H9 (cell line): ENCODE measurements at regions not wholly inside any gene's neighbourhood (a gene's known extent, or its start where the extent isn't known, plus 50 kb on each side); places are given as distances from the start of the nearest gene placed in this dataset.

ENCODE experiments used
- DNase-seq: peaks from one replicate; pipeline ENCODE4 v3.0.0-alpha.2; 2017
- H2AFZ ChIP-seq: one replicate; pipeline ENCODE4 v1.6.1; 2013; ENCODE audit warnings: mild to moderate bottlenecking, low read length, control low read depth, moderate library complexity
- H2AK5ac ChIP-seq: 2 replicates; pipeline ENCODE4 v1.6.1; 2013; ENCODE audit warnings: low read length, control low read depth, mixed read lengths; ENCODE audit not compliant: insufficient read length
- H2BK120ac ChIP-seq: one replicate; pipeline ENCODE4 v1.6.1; 2013; ENCODE audit warnings: low read depth, mild to moderate bottlenecking, low read length, control low read depth, inconsistent platforms; ENCODE audit not compliant: poor library complexity, severe bottlenecking
- H2BK12ac ChIP-seq: 2 replicates; pipeline ENCODE4 v1.6.1; 2013; ENCODE audit warnings: low read length, control low read depth, mixed read lengths, low read depth; ENCODE audit not compliant: insufficient read length
- H2BK15ac ChIP-seq: 2 replicates; pipeline ENCODE4 v1.6.1; 2013; ENCODE audit warnings: low read depth, low read length, control low read depth
- H2BK20ac ChIP-seq: one replicate; pipeline ENCODE4 v1.6.1; 2013; ENCODE audit warnings: low read depth, mild to moderate bottlenecking, low read length, control low read depth, inconsistent platforms; ENCODE audit not compliant: poor library complexity, severe bottlenecking
- H2BK5ac ChIP-seq: 2 replicates; pipeline ENCODE4 v1.6.1; 2013; ENCODE audit warnings: low read length, control low read depth, mixed read lengths; ENCODE audit not compliant: insufficient read length
- H3K14ac ChIP-seq: 2 replicates; pipeline ENCODE4 v1.6.1; 2013; ENCODE audit warnings: low read length, control low read depth; ENCODE audit not compliant: insufficient read depth
- H3K18ac ChIP-seq: 2 replicates; pipeline ENCODE4 v1.6.1; 2013; ENCODE audit warnings: low read depth, mild to moderate bottlenecking, mixed read lengths, low read length, control low read depth; ENCODE audit not compliant: insufficient read length
- H3K23ac ChIP-seq: 2 replicates; pipeline ENCODE4 v1.6.1; 2013; ENCODE audit warnings: low read length, control low read depth, mixed read lengths, low read depth; ENCODE audit not compliant: insufficient read length
- H3K23me2 ChIP-seq: 2 replicates; pipeline ENCODE4 v1.6.1; 2013; ENCODE audit warnings: low read depth, mild to moderate bottlenecking, mixed read lengths, low read length, control low read depth; ENCODE audit not compliant: insufficient read length, poor library complexity, severe bottlenecking
- H3K27ac ChIP-seq: 2 replicates; pipeline ENCODE4 v1.5.1; 2013; ENCODE audit warnings: low read length, control low read depth, mixed read lengths, low read depth; ENCODE audit not compliant: insufficient read length
- H3K27me3 ChIP-seq: 2 replicates; pipeline ENCODE4 v1.6.1; 2013; ENCODE audit warnings: low read length, control low read depth, inconsistent platforms; ENCODE audit not compliant: insufficient read depth
- H3K4ac ChIP-seq: 2 replicates; pipeline ENCODE4 v1.6.1; 2013; ENCODE audit warnings: low read depth, mild to moderate bottlenecking, control low read depth, inconsistent platforms, low read length, moderate library complexity
- H3K4me1 ChIP-seq: 2 replicates; pipeline ENCODE4 v1.6.1; 2013; ENCODE audit warnings: low read length, control low read depth, inconsistent platforms; ENCODE audit not compliant: insufficient read depth
- H3K4me2 ChIP-seq: 2 replicates; pipeline ENCODE4 v1.6.1; 2013; ENCODE audit warnings: low read length, control low read depth, mixed read lengths; ENCODE audit not compliant: insufficient read length, insufficient read depth
- H3K56ac ChIP-seq: 2 replicates; pipeline ENCODE4 v1.6.1; 2013; ENCODE audit warnings: low read depth, mild to moderate bottlenecking, mixed read lengths, low read length, control low read depth; ENCODE audit not compliant: insufficient read length
- H3K79me1 ChIP-seq: 2 replicates; pipeline ENCODE4 v1.6.1; 2013; ENCODE audit warnings: low read depth, mild to moderate bottlenecking, moderate library complexity, low read length, control low read depth, inconsistent platforms; ENCODE audit not compliant: insufficient read depth, poor library complexity, severe bottlenecking
- H3K79me2 ChIP-seq: 2 replicates; pipeline ENCODE4 v1.6.1; 2013; ENCODE audit warnings: low read length, control low read depth, inconsistent platforms; ENCODE audit not compliant: insufficient read depth
- H3K9ac ChIP-seq: 2 replicates; pipeline ENCODE4 v1.6.1; 2013; ENCODE audit warnings: low read length, control low read depth, mixed read lengths; ENCODE audit not compliant: insufficient read length; ENCODE audit errors: extremely low read depth
- H3K9me3 ChIP-seq: one replicate; pipeline ENCODE4 v1.6.1; 2013; ENCODE audit warnings: low read depth, low read length, inconsistent platforms; ENCODE audit not compliant: control insufficient read depth
- H3T11ph ChIP-seq: one replicate; pipeline ENCODE4 v1.6.1; 2013; ENCODE audit warnings: mild to moderate bottlenecking, low read length, control low read depth, inconsistent platforms
- H4K20me1 ChIP-seq: one replicate; pipeline ENCODE4 v1.6.1; 2013; ENCODE audit not compliant: control insufficient read depth, insufficient read length, insufficient read depth
- H4K5ac ChIP-seq: 2 replicates; pipeline ENCODE4 v1.6.1; 2013; ENCODE audit warnings: low read depth, mild to moderate bottlenecking, mixed read lengths, low read length, control low read depth; ENCODE audit not compliant: insufficient read length
- H4K8ac ChIP-seq: replicated peaks from 2 replicates; pipeline ENCODE4 v1.6.1; 2013; ENCODE audit warnings: low read length, control low read depth, mixed read lengths, low read depth; ENCODE audit not compliant: insufficient read length
- H4K91ac ChIP-seq: 2 replicates; pipeline ENCODE4 v1.6.1; 2013; ENCODE audit warnings: low read depth, mild to moderate bottlenecking, moderate library complexity, mixed read lengths, low read length, control low read depth; ENCODE audit not compliant: insufficient read length
- H3K27ac Mint-ChIP-seq, 3 experiments: 2 replicates in 2 of 3; 3 replicates in 1 of 3; pipeline ENCODE4 v1.8.0; 2020 to 2021; ENCODE audit warnings: mixed read lengths in 3 of 3, mild to moderate bottlenecking in 1 of 3, moderate library complexity in 1 of 3
- H3K27me3 Mint-ChIP-seq: 2 replicates; pipeline ENCODE4 v1.8.0; 2021; ENCODE audit warnings: low read depth, mild to moderate bottlenecking, moderate library complexity, mixed read lengths
- H3K36me3 Mint-ChIP-seq, 3 experiments: 2 replicates in 2 of 3; 3 replicates in 1 of 3; pipeline ENCODE4 v1.8.0; 2020 to 2021; ENCODE audit warnings: low read depth in 3 of 3, mixed read lengths in 3 of 3; ENCODE audit not compliant: insufficient read depth in 1 of 3
- H3K4me1 Mint-ChIP-seq, 2 experiments: 2 replicates each; pipeline ENCODE4 v1.8.0; 2020; ENCODE audit warnings: mixed read lengths in 2 of 2
- H3K4me3 Mint-ChIP-seq, 2 experiments: 2 replicates in 1 of 2; 3 replicates in 1 of 2; pipeline ENCODE4 v1.8.0; 2020 to 2021; ENCODE audit warnings: mild to moderate bottlenecking in 2 of 2, mixed read lengths in 2 of 2, moderate library complexity in 1 of 2
- H3K9me3 Mint-ChIP-seq, 2 experiments: 2 replicates in 1 of 2; 3 replicates in 1 of 2; pipeline ENCODE4 v1.8.0; 2020; ENCODE audit warnings: mild to moderate bottlenecking in 2 of 2, mixed read lengths in 2 of 2, moderate library complexity in 1 of 2
- CTCF ChIP-seq: fragments of 200-600 bp; sonication (generic); conservative IDR thresholded peaks from 3 replicates; pipeline ENCODE4 v1.8.0; 2021; ENCODE audit warnings: antibody characterized with exemption, mild to moderate bottlenecking
- WGBS: extraction: QIAGEN DNeasy Blood & Tissue Kit; methylation state at CpG from one replicate; pipeline ENCODE4 v1.1.7; 2013; ENCODE audit warnings: missing lambda C conversion rate, low lambda C conversion rate, mixed read lengths; ENCODE audit not compliant: insufficient read length; ENCODE audit errors: extremely low coverage; 5-methylcytosine and 5-hydroxymethylcytosine counted together

GRCh38 chr17:68784431-68784830 lies 170.8 kb downstream of the ABCA8 start:
- no peak overlapping the region for H3T11ph ChIP-seq
- no peaks in the 10 kb centered on the region for H3K9me3 ChIP-seq
- H2BK5ac ChIP-seq, result no peak overlapping the region
- no peaks in the 10 kb centered on the region for H3K79me1 ChIP-seq
- peaks cover 2% of the 10 kb centered on the region; the same call in 1 of the 2 replicates for H3K27me3 Mint-ChIP-seq
- WGBS, result no CpG with 5 or more reads among the region's 3 CpGs
- no peak overlapping the region for H3K56ac ChIP-seq
- H3K9me3 Mint-ChIP-seq, result peaks cover 0 to 7% of the 10 kb centered on the region in 2 experiments; a peak in 2 of 5 replicates
- no peak overlapping the region for H3K4me3 Mint-ChIP-seq
- no peak overlapping the region for H2BK15ac ChIP-seq
- no peaks in the 10 kb centered on the region for H3K27me3 ChIP-seq
- H3K4me1 ChIP-seq, result no peaks in the 10 kb centered on the region
- H3K27ac Mint-ChIP-seq, result no peak overlapping the region
- no peak overlapping the region for H2BK120ac ChIP-seq
- no peak overlapping the region for H4K8ac ChIP-seq
- H3K4me2 ChIP-seq, result no peak overlapping the region
- peaks cover 3 to 4% of the 10 kb centered on the region in 2 experiments for H3K4me1 Mint-ChIP-seq
- H3K14ac ChIP-seq, result no peak overlapping the region
- H2BK12ac ChIP-seq, result no peak overlapping the region
- no peak overlapping the region for H3K9ac ChIP-seq
- H4K5ac ChIP-seq, result no peak overlapping the region
- no peaks in the 10 kb centered on the region for H4K20me1 ChIP-seq
- TF ChIP-seq CTCF, result no peak
- H3K18ac ChIP-seq, result no peak overlapping the region
- no peak overlapping the region for H2BK20ac ChIP-seq
- H3K4ac ChIP-seq, result no peak overlapping the region
- no peak overlapping the region for H3K23ac ChIP-seq
- H2AK5ac ChIP-seq, result no peak overlapping the region
- peaks cover 0 to 5% (median 0%) of the 10 kb centered on the region in 3 experiments; a peak in 2 of 7 replicates for H3K36me3 Mint-ChIP-seq
- H3K23me2 ChIP-seq, result no peaks in the 10 kb centered on the region
- no peak overlapping the region for H4K91ac ChIP-seq
- no peak overlapping the region for H3K27ac ChIP-seq
- no peak for DNase-seq
- no peak overlapping the region for H2AFZ ChIP-seq
- H3K79me2 ChIP-seq, result no peaks in the 10 kb centered on the region
